GM12873 (cell line): ENCODE measurements at regions not wholly inside any gene's neighbourhood (a gene's known extent, or its start where the extent isn't known, plus 50 kb on each side); places are given as distances from the start of the nearest gene placed in this dataset.

Source experiments
- CTCF ChIP-seq: IDR thresholded peaks from 2 replicates; pipeline ENCODE4 v1.5.1; 2012; ENCODE audit warnings: low read depth, mild to moderate bottlenecking, moderate library complexity, low read length, control low read depth; ENCODE audit not compliant: insufficient read depth; ENCODE audit errors: missing control alignments

- TF ChIP-seq CTCF, result no peak
Observed at GRCh38 chr5:103941596-103941995, 379.0 kb upstream of the NUDT12 start.

GRCh38 chr5:103938146-103938695 lies 375.6 kb upstream of the NUDT12 start:
- TF ChIP-seq CTCF, result no peak

GRCh38 chr5:103929338-103930013 lies 366.9 kb upstream of the NUDT12 start:
- no peak for TF ChIP-seq CTCF

GRCh38 chr5:103927739-103928138 lies 365.1 kb upstream of the NUDT12 start:
- TF ChIP-seq CTCF, result no peak

- TF ChIP-seq CTCF, result no peak
Observed at GRCh38 chr5:103923616-103924168, 361.1 kb upstream of the NUDT12 start.

- no peak for TF ChIP-seq CTCF
Observed at GRCh38 chr5:103919506-103919905, 356.9 kb upstream of the NUDT12 start.

GRCh38 chr5:103918668-103919367 lies 356.2 kb upstream of the NUDT12 start:
- no peak for TF ChIP-seq CTCF
